Mesenteric fat pad (tissue), 1 donor: ENCODE measurements at regions not wholly inside any gene's neighbourhood (a gene's known extent, or its start where the extent isn't known, plus 50 kb on each side); places are given as distances from the start of the nearest gene placed in this dataset.
A peak's percentile ranks its signal among the peaks of the same experiment; 100 is the strongest.

Experiments used
- DNase-seq: peaks from one replicate; pipeline ENCODE4 v3.0.0-alpha.2; 2020; ENCODE audit warnings: low spot score
- donor health status: DM: yes; HTN: yes; CAD: no.

- peak; percentile 59 for DNase-seq
These were observed 305.3 kb downstream of the NDUFA10 start for GRCh38 chr2:239719791-239720360.

GRCh38 chr2:239718991-239719390 is 306.2 kb downstream of the NDUFA10 start:
- peak; percentile 33 for DNase-seq

- peak; percentile 62 for DNase-seq
These were observed 307.4 kb downstream of the NDUFA10 start for GRCh38 chr2:239717706-239718105.

GRCh38 chr2:239717319-239717675 is 307.8 kb downstream of the NDUFA10 start:
- no peak for DNase-seq

- peak; percentile 73 for DNase-seq
These were observed 308.4 kb downstream of the NDUFA10 start for GRCh38 chr2:239716536-239717318.

GRCh38 chr2:239716009-239716408 is 309.1 kb downstream of the NDUFA10 start:
- DNase-seq, result no peak

GRCh38 chr2:239715606-239716005 is 309.5 kb downstream of the NDUFA10 start:
- DNase-seq, result peak; percentile 81

- DNase-seq, result peak; percentile 24
These were observed 309.9 kb downstream of the NDUFA10 start for GRCh38 chr2:239715202-239715601.

GRCh38 chr2:239714116-239714515 is 311.0 kb downstream of the NDUFA10 start:
- DNase-seq, result peak; percentile 57

- peak; percentile 37 for DNase-seq
These were observed 311.9 kb upstream of the HDAC4 start for GRCh38 chr2:239712755-239713154.

GRCh38 chr2:239711911-239712570 is 311.2 kb upstream of the HDAC4 start:
- peak; percentile 77 for DNase-seq

GRCh38 chr2:239710953-239711861 is 310.4 kb upstream of the HDAC4 start:
- peak; percentile 68 for DNase-seq

GRCh38 chr2:239706367-239706766 is 305.5 kb upstream of the HDAC4 start:
- DNase-seq, result peak; percentile 65

GRCh38 chr2:239704737-239705136 is 303.9 kb upstream of the HDAC4 start:
- DNase-seq, result peak; percentile 59

GRCh38 chr2:239703834-239704233 is 303.0 kb upstream of the HDAC4 start:
- DNase-seq, result no peak

GRCh38 chr2:239700686-239701345 is 300.0 kb upstream of the HDAC4 start:
- DNase-seq, result no peak

- peak; percentile 74 for DNase-seq
These were observed 296.8 kb upstream of the HDAC4 start for GRCh38 chr2:239697399-239698164.

- DNase-seq, result peak; percentile 53
These were observed 295.9 kb upstream of the HDAC4 start for GRCh38 chr2:239696559-239697207.

- DNase-seq, result peak; percentile 69
These were observed 295.0 kb upstream of the HDAC4 start for GRCh38 chr2:239695728-239696240.
